WI38 (cell line): ENCODE measurements at regions not wholly inside any gene's neighbourhood (a gene's known extent, or its start where the extent isn't known, plus 50 kb on each side); places are given as distances from the start of the nearest gene placed in this dataset.

ENCODE experiments used
- H3K4me3 ChIP-seq: 2 replicates; pipeline ENCODE4 v1.5.1; 2011; ENCODE audit warnings: low read depth, mild to moderate bottlenecking, control low read depth, low read length
- CTCF ChIP-seq: IDR thresholded peaks from 2 replicates; pipeline ENCODE4 v1.5.1; 2012; ENCODE audit warnings: low read depth, mild to moderate bottlenecking, control low read depth, low read length

DNA sequence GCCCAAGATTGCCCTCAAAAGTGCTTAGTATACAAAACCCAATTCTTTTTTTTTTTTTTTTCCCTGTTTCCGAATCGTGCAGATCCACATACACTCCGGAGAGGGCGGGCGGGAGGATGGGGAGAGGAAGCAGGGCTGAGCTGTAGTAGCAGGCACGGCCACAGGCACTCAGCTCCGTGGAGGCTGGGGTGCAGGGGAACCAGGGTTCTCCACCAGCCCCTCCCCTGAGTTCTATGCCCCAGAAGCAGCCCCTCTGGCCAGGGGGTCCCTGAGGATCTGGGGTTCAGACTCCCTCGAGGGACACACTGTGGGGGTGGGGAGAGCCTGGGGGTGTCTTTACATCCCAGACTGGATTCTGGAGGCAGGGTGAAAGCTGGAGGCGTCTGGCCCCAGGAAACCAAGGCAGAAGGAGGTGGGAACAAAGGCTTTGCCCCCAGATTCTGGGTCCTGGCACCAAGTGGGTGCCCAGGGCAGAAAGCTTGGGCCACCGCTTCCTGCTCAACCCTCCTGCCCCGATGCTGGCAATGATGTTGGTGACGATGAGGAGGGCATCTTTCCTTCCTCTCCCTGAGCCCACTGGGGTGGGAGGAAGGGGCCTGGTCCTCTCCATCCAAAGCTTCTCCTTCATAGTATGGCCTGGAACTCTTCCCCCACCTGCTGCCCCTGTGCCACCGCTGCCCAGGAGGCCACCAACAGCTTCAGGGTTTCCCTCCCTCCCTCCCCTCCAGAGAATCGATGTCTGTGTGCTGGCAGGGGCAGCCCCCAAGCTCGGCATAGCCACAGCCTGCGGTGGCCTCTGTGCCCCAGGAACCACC lies 106.4 kb upstream of the TARDBP start:
- no peak for TF ChIP-seq CTCF
- H3K4me3 ChIP-seq: no peak overlapping the region

- no peak for TF ChIP-seq CTCF
- no peak overlapping the region for H3K4me3 ChIP-seq
Observed at GRCh38 chr1:10906866-10907519, 105.5 kb upstream of the TARDBP start.

GRCh38 chr1:10908266-10908665 lies 104.2 kb upstream of the TARDBP start:
- H3K4me3 ChIP-seq: no peak overlapping the region
- no peak for TF ChIP-seq CTCF

- 0 out of 2 replicates have a peak, but pooled peaks have one; percentile 4 for TF ChIP-seq CTCF
- H3K4me3 ChIP-seq: no peak overlapping the region
Observed at GRCh38 chr1:10909697-10910680, 102.5 kb upstream of the TARDBP start.

- no peak overlapping the region for H3K4me3 ChIP-seq
Observed at GRCh38 chr1:10910681-10911489, 101.6 kb upstream of the TARDBP start.

More at GRCh38 chr1:10910681-10911489, 101.6 kb upstream of the TARDBP start:
- TF ChIP-seq CTCF: no peak
